ENCODE measurements at regions not wholly inside any gene's neighbourhood (a gene's known extent, or its start where the extent isn't known, plus 50 kb on each side); places are given as distances from the start of the nearest gene placed in this dataset.

- Histone ChIP-seq H3K27ac (no peak overlapping the region), H3K9me3 (no peaks in the 10 kb centered on the region), H3K27me3 (no peaks in the 10 kb centered on the region), H3K4me3 (no peak overlapping the region), H3K4me1 (no peaks in the 10 kb centered on the region), H3K36me3 (no peaks in the 10 kb centered on the region)
- intact Hi-C loops (cut with DNase I), result loop anchor here (10.0 kb wide), 1 partner anchor 227 kb away; no protein-coding TSS in a partner anchor
- no peak for DNase-seq
- TF ChIP-seq CTCF (IDR thresholded peaks at IDR 0.05), result no peak
- TF ChIP-seq POLR2AphosphoS5 (IDR thresholded peaks at IDR 0.05), result no peak
- no peak for TF ChIP-seq EP300 (IDR thresholded peaks at IDR 0.05)
- TF ChIP-seq POLR2A (IDR thresholded peaks at IDR 0.05), result no peak
- 73 to 85% methylated on average over 2 of the region's 2 CpGs for WGBS, 2 donors
Measured at GRCh38 chr5:39941416-39941815, 516.6 kb upstream of the DAB2 start.

GRCh38 chr5:39934830-39935229, 510.1 kb upstream of the DAB2 start:
- WGBS, 2 donors, result 94 to 95% methylated on average over 1 of the region's 1 CpG
- Histone ChIP-seq H3K4me3 (no peak overlapping the region), H3K4me1 (no peaks in the 10 kb centered on the region), H3K27ac (no peak overlapping the region), H3K27me3 (no peaks in the 10 kb centered on the region), H3K36me3 (no peaks in the 10 kb centered on the region), H3K9me3 (no peaks in the 10 kb centered on the region)
- DNase-seq, result no peak
- no peak for TF ChIP-seq POLR2A (IDR thresholded peaks at IDR 0.05)
- intact Hi-C loops (cut with DNase I), result no loop called here

- no peaks in the 10 kb centered on the region for H3K36me3 ChIP-seq
- WGBS, 2 donors, result 94 to 95% methylated on average over 1 of the region's 1 CpG
- H3K4me3 ChIP-seq, result no peak overlapping the region
- no peaks in the 10 kb centered on the region for H3K27me3 ChIP-seq
- H3K9me3 ChIP-seq, result no peaks in the 10 kb centered on the region
- H3K27ac ChIP-seq, result no peak overlapping the region
- DNase-seq, result no peak
- no peak for TF ChIP-seq EP300 (IDR thresholded peaks at IDR 0.05)
- TF ChIP-seq POLR2AphosphoS5 (IDR thresholded peaks at IDR 0.05), result no peak
- no peak for TF ChIP-seq POLR2A (IDR thresholded peaks at IDR 0.05)
- TF ChIP-seq CTCF (IDR thresholded peaks at IDR 0.05), result no peak
- intact Hi-C loops (cut with DNase I), result no loop called here
- H3K4me1 ChIP-seq, result no peaks in the 10 kb centered on the region
Measured at GRCh38 chr5:39933061-39933460, 508.3 kb upstream of the DAB2 start.

- H3K4me1 ChIP-seq, result no peaks in the 10 kb centered on the region
- WGBS, 2 donors, result 87 to 94% methylated on average over 6 of the region's 6 CpGs
- no peak for DNase-seq
- TF ChIP-seq POLR2A (IDR thresholded peaks at IDR 0.05) (no peak), CTCF (IDR thresholded peaks at IDR 0.05) (no peak)
- intact Hi-C loops (cut with DNase I), result no loop called here
- H3K27ac ChIP-seq, result no peak overlapping the region
- no peak overlapping the region for H3K4me3 ChIP-seq
- no peaks in the 10 kb centered on the region for H3K36me3 ChIP-seq
- no peaks in the 10 kb centered on the region for H3K27me3 ChIP-seq
- H3K9me3 ChIP-seq, result no peaks in the 10 kb centered on the region
Measured at GRCh38 chr5:39928709-39929108, 503.9 kb upstream of the DAB2 start.

- intact Hi-C loops (cut with DNase I), result no loop called here
- 96 to 97% methylated on average over 1 of the region's 1 CpG for WGBS, 2 donors
- no peak overlapping the region for H3K27ac ChIP-seq
- no peak overlapping the region for H3K4me3 ChIP-seq
- no peaks in the 10 kb centered on the region for H3K27me3 ChIP-seq
- H3K36me3 ChIP-seq, result no peaks in the 10 kb centered on the region
- no peak for TF ChIP-seq CTCF (IDR thresholded peaks at IDR 0.05)
- TF ChIP-seq POLR2A (IDR thresholded peaks at IDR 0.05), result no peak
- TF ChIP-seq EP300 (IDR thresholded peaks at IDR 0.05), result no peak
- H3K4me1 ChIP-seq, result no peaks in the 10 kb centered on the region
- H3K9me3 ChIP-seq, result no peaks in the 10 kb centered on the region
- DNase-seq, result no peak
Measured at GRCh38 chr5:39919876-39920275, 495.1 kb upstream of the DAB2 start.
